Fibroblast of peridontal ligament (primary cell): ENCODE measurements at regions not wholly inside any gene's neighbourhood (a gene's known extent, or its start where the extent isn't known, plus 50 kb on each side); places are given as distances from the start of the nearest gene placed in this dataset.

ENCODE experiments used
- DNase-seq: peaks from one replicate; pipeline ENCODE4 v3.0.0-alpha.2; 2010; ENCODE audit errors: extremely low read depth

GRCh38 chr1:14495381-14495780 lies 103.1 kb upstream of the KAZN start:
- DNase-seq, result no peak

DNA sequence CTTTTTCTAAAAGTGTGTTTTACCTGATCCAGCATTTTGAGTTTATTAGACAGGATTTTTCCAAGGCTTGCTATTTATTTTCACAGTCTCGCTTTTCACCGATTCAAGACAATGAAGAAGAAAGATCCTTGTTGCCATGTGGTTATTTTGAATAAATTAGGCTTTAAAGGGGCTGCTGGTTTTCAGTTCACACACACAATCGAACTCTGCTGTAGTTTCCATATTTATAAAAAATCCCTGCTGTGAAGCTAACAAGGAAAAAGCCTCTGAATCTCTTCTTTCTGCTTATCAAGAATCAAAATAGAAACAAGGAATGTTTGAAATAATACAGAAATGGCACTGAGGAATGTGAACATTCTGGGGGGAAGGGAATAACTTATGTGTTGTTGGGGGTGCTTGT lies 102.5 kb upstream of the KAZN start:
- DNase-seq, result no peak

DNA sequence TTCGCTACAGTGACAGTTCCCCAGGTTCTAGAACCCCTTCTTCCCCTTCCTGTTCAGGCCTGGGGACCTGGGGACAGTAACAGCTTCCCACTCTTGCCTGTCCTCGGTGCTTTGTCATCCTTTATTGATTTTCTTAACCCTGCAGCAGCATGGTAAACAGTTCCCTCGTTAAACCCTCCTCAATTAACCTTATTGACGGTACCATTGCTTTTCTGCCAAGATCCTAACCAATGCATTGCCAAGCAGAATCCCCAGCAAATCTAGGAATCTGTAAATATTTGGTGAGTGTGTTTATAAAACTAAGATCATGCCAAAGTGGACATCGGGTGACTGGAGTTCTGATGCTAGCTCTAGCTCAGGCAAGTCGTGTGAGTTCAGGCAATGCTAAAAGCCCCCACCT lies 99.6 kb upstream of the KAZN start:
- no peak for DNase-seq

GRCh38 chr1:14499312-14500040 lies 99.0 kb upstream of the KAZN start:
- no peak for DNase-seq

DNA sequence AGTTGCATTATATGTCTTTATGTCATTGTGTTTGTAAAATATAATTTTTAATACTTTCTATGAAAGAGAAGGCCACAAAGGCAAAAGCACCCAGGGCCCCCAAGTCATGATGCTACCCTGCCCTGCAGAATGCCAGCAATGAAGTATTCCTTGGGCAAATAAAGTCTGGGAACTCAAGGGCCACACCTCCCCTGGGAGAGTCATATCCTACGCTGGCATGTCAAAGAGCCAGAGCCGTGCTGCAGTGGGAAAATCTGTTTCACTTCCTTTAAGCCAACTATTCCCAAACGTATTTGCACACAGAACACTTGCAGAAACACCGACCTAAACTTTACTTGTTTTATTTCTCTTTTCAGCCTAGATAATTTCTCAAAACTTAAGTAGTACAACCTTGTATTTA lies 98.4 kb upstream of the KAZN start:
- no peak for DNase-seq

DNA sequence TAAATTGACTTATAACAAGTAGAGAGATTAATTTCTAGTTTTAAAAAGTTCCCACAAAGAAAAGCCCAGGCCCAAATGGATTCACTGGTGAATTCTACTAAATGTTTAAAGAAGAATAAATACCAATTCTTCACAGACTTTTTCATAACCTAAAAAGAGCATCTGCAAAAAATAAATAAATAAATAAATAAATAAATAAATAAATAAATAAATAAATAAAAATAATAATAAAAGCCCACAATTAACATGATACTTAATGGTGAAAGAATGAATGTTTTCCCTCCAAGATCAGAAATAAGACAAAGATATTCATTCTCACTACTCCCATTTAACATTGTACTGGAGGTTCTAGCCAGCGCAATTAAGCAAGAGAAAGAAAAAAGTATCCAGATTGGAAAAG lies 97.6 kb upstream of the KAZN start:
- DNase-seq, result no peak

DNA sequence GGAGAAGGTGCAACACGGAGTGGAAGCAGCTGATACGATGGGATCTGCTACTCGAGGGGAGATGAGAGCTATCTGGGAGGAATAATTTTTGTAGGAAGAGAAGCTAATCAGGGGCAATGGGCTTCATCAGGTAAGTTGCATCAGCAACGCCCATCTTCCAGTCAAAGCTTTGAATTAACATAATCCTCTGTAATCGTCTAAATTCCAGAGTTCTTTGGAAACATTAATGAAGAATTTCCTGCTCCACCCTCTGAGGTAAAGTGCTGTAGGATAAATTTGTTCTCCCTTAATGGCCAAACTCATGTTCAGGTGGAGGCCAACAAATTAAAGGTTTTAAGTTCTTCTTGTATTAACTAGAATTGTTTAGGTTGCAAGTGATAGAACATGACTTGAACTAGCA lies 94.0 kb upstream of the KAZN start:
- DNase-seq, result no peak

DNA sequence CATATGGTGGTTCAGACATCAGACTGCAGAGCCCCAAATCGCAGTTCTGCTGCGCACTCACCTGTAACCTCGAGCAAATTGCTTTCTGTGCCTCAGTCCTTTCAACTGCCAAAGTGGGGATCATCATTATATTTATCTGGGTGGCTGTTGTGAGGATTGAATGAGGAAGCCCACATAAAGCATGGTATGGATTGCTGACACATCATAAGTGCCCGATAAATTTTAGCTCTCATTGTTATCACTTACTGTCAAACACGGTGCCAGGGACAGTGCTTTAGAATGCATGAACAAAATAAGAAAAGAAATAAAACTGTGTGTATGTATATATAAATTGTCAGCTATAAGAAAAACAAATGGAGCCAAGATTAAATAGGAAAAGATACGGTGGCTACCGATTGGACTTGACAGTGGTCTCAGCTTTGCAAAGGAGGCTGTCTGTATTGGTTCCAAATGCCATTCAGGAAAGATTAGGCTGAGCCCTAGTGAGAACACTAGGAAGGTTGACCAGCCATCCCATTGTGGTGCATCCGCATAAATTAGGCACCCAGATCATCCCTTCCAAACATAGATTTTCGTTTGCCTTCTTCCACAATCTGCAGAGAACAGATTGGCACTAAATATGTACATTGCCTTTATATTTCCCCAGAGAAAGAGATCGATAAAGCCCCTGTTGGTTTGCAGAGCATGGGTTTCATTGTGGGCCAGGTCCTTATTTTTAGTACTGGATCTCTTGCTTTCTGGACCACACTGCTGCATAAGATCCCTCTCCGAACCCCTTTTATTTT lies 91.8 kb upstream of the KAZN start:
- no peak for DNase-seq

GRCh38 chr1:14507262-14507661 lies 91.2 kb upstream of the KAZN start:
- DNase-seq, result no peak

DNA sequence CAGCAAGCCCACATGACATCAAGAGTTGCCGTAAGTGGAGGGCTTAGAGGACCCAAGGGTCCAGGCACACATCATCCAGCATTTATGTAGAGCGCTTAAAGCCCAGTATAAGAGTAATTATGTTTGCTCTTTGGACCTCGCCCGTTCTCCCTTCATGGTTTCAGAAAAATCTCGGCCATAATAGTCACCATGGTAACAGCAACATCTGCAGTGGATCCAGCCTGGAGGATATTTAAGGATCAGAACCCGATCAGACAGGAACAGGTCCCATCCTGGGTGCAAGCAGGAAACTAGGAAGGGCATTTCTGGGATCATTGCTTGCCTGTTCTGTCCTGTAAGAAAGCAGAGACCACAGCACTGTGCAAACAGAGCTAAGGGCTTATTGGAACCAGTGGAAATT lies 89.9 kb upstream of the KAZN start:
- no peak for DNase-seq

GRCh38 chr1:14511166-14511680 lies 87.3 kb upstream of the KAZN start:
- DNase-seq, result no peak

DNA sequence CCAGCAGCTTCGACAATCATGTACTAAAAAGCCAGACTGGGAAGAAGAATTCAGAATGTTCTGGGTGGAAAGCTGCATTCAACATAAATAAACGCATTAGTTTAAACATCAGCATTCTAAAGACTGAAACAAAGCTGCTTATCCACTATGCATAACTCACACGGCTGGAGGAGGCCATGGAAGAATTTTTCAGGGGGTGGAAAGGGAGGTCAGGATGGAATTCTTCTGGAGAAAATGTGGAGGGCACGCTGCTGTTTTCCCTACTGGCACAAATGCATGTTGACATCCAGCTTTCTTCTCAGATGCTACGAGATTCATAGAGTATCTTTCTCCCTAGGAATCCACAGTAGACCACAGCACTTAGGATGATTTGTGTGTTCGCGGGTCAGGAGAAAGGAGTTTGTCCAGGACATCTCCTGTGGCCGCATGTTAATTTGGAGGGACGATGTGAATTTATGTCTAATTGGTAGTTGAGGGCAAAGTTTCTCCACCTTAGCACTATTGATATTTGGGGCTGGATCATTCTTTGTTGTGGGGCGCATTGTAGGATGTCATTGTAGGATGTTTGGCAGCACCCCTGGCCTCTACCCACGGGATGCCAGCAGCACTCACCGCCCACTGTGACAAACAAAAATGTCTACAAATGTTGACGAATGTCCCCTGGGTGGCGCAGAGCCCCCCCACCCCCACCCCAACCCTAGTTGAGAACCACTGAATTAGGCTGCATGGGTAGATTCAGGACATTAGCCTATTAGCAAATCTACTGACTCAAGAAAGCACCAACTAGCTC lies 86.5 kb upstream of the KAZN start:
- DNase-seq, result no peak

DNA sequence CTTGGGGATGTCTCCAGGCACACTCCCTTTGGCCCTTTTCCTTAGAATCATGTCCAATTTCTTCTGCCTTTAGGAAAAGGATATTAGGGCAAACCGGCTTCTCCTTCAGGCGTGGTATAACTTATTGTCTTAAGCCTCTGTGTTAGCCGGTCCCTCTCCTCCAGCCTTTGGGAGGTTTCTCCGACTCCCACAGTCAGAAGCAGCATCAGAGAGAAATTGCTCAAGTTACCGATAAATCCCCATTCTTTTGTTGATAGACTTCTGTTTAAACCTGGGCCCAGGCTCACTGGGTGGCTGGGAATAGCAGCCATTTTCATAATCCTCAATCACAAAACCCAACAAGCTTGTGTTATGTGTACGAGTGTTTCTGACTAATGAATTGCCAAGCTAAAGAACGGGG lies 85.4 kb upstream of the KAZN start:
- no peak for DNase-seq

- no peak for DNase-seq
These were observed 83.7 kb upstream of the KAZN start for GRCh38 chr1:14514739-14515138.

DNA sequence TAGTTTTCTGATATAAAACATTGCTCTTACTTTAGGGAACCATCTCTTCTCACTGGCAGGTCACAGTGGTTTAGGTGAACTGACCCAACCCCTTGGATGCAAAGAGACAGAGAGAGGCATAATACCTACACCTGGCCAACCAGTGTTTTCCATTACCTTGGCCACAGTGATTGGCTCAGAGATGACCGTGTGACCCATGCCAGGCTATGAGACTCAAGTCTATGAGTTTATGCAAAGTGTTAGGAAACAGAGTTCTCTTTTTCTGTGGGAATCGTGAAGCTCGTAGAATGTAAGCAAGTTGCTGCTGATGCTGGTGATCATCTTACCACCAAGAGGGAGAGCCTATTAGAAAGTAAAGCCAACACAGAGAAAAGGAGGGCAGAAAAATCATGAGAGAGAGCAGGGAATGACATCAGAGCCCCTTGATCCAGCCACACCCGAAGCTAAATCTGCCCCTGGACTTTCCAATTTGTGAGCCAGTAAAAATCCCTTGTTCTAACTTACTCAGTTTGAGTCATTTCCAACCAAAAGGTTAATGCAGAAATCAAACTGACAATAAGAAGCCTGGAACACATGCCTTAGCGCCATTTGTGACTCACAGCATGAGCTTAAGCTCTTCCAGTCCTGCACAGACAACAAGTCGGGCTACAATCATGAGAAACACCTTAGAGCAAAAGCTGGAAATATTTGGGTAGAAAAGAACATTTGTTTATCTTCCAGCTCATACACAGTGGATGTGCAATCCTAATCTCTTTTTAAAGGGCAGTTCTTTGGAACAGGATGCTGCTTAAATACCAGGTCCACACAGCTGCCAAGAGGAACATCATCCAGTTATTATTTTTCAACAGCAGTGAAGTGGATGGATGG lies 81.3 kb upstream of the KAZN start:
- peak; percentile 86 for DNase-seq

- DNase-seq, result no peak
These were observed 80.7 kb upstream of the KAZN start for GRCh38 chr1:14517841-14518180.

DNA sequence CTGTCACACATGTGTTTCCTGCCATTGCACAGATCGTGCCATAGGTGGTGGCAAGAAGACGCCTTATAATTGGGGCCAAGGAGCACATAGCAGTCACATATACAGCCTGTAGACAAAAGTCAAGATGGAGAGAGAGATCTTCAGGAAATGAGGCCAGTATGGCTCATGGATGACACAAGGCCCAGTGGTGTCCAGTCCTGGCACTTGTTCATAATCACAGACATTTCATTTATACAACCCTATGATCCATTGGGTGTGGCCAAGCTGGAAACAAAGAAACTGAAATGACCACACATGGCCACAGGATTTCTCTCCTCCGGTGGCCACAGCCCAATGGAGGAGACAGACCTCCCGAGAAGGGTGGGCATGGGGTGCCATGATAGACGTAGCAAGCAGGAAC lies 78.5 kb upstream of the KAZN start:
- no peak for DNase-seq

- DNase-seq, result no peak
These were observed 77.8 kb upstream of the KAZN start for GRCh38 chr1:14520514-14521163.

DNA sequence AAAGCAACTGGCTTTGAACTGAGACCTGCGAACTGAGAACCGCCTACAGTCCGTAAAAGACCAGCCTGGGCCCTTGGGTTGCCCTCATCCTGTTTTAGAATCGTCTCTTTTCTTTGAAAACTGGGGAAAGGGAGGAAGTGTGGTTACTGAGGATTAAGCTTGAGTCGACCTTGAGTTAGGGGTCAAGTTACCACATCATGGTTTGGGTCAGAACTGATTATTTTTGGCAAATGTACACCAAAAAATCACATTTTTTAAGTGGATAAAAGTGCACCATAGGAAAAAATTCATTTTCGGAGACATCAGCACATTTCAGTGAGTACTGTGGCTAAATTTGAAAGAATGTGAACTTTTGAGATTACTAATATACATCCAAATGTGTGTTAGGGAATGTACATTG lies 76.9 kb upstream of the KAZN start:
- DNase-seq, result peak; percentile 84

DNA sequence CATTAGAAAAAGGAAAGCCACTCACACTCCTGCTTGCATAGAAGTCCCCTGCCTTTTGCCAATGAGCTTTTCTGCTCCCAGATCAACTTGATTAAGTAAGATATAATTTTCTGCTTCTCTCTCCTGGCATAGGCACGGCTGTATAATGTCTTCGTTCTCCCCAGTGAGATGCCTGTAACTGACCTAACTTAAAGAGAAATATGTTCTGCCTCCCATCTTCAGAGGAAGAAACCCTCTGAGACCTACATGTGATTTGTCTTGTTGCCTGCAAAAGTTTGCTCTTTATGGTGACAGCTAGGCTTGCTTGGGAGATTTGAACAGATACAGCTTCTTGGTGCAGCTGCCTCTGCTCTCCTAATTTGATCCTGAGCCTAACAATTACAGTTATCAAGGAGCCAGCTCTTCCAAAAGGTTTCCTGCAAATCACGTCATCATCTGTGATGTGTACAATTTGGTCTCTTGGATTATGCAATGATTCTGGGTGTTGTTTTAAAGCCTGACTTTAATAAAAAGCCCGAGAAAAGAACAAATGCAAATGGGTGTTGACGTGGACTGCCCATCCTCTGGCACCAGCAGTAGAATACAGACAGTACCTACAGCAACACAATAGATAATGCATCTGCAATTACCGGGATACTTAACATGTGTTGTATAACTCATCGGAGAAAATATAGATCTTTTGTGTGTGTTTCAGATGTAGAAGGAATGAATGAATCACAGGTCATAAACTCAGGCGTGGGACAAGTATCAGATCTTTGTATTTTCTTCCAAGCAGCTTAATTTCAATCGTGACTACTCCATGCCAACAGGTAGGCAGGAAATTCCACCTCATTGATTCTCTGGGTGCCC lies 76.2 kb upstream of the KAZN start:
- peak; percentile 90 for DNase-seq
